H9 (cell line): ENCODE measurements at regions not wholly inside any gene's neighbourhood (a gene's known extent, or its start where the extent isn't known, plus 50 kb on each side); places are given as distances from the start of the nearest gene placed in this dataset.

Experiments used
- DNase-seq: peaks from one replicate; pipeline ENCODE4 v3.0.0-alpha.2; 2017
- H2AFZ ChIP-seq: one replicate; pipeline ENCODE4 v1.6.1; 2013; ENCODE audit warnings: mild to moderate bottlenecking, low read length, control low read depth, moderate library complexity
- H2AK5ac ChIP-seq: 2 replicates; pipeline ENCODE4 v1.6.1; 2013; ENCODE audit warnings: low read length, control low read depth, mixed read lengths; ENCODE audit not compliant: insufficient read length
- H2BK120ac ChIP-seq: one replicate; pipeline ENCODE4 v1.6.1; 2013; ENCODE audit warnings: low read depth, mild to moderate bottlenecking, low read length, control low read depth, inconsistent platforms; ENCODE audit not compliant: poor library complexity, severe bottlenecking
- H2BK12ac ChIP-seq: 2 replicates; pipeline ENCODE4 v1.6.1; 2013; ENCODE audit warnings: low read length, control low read depth, mixed read lengths, low read depth; ENCODE audit not compliant: insufficient read length
- H2BK15ac ChIP-seq: 2 replicates; pipeline ENCODE4 v1.6.1; 2013; ENCODE audit warnings: low read depth, low read length, control low read depth
- H2BK20ac ChIP-seq: one replicate; pipeline ENCODE4 v1.6.1; 2013; ENCODE audit warnings: low read depth, mild to moderate bottlenecking, low read length, control low read depth, inconsistent platforms; ENCODE audit not compliant: poor library complexity, severe bottlenecking
- H2BK5ac ChIP-seq: 2 replicates; pipeline ENCODE4 v1.6.1; 2013; ENCODE audit warnings: low read length, control low read depth, mixed read lengths; ENCODE audit not compliant: insufficient read length
- H3K14ac ChIP-seq: 2 replicates; pipeline ENCODE4 v1.6.1; 2013; ENCODE audit warnings: low read length, control low read depth; ENCODE audit not compliant: insufficient read depth
- H3K18ac ChIP-seq: 2 replicates; pipeline ENCODE4 v1.6.1; 2013; ENCODE audit warnings: low read depth, mild to moderate bottlenecking, mixed read lengths, low read length, control low read depth; ENCODE audit not compliant: insufficient read length
- H3K23ac ChIP-seq: 2 replicates; pipeline ENCODE4 v1.6.1; 2013; ENCODE audit warnings: low read length, control low read depth, mixed read lengths, low read depth; ENCODE audit not compliant: insufficient read length
- H3K23me2 ChIP-seq: 2 replicates; pipeline ENCODE4 v1.6.1; 2013; ENCODE audit warnings: low read depth, mild to moderate bottlenecking, mixed read lengths, low read length, control low read depth; ENCODE audit not compliant: insufficient read length, poor library complexity, severe bottlenecking
- H3K27ac ChIP-seq: 2 replicates; pipeline ENCODE4 v1.5.1; 2013; ENCODE audit warnings: low read length, control low read depth, mixed read lengths, low read depth; ENCODE audit not compliant: insufficient read length
- H3K27me3 ChIP-seq: 2 replicates; pipeline ENCODE4 v1.6.1; 2013; ENCODE audit warnings: low read length, control low read depth, inconsistent platforms; ENCODE audit not compliant: insufficient read depth
- H3K4ac ChIP-seq: 2 replicates; pipeline ENCODE4 v1.6.1; 2013; ENCODE audit warnings: low read depth, mild to moderate bottlenecking, control low read depth, inconsistent platforms, low read length, moderate library complexity
- H3K4me1 ChIP-seq: 2 replicates; pipeline ENCODE4 v1.6.1; 2013; ENCODE audit warnings: low read length, control low read depth, inconsistent platforms; ENCODE audit not compliant: insufficient read depth
- H3K4me2 ChIP-seq: 2 replicates; pipeline ENCODE4 v1.6.1; 2013; ENCODE audit warnings: low read length, control low read depth, mixed read lengths; ENCODE audit not compliant: insufficient read length, insufficient read depth
- H3K56ac ChIP-seq: 2 replicates; pipeline ENCODE4 v1.6.1; 2013; ENCODE audit warnings: low read depth, mild to moderate bottlenecking, mixed read lengths, low read length, control low read depth; ENCODE audit not compliant: insufficient read length
- H3K79me1 ChIP-seq: 2 replicates; pipeline ENCODE4 v1.6.1; 2013; ENCODE audit warnings: low read depth, mild to moderate bottlenecking, moderate library complexity, low read length, control low read depth, inconsistent platforms; ENCODE audit not compliant: insufficient read depth, poor library complexity, severe bottlenecking
- H3K79me2 ChIP-seq: 2 replicates; pipeline ENCODE4 v1.6.1; 2013; ENCODE audit warnings: low read length, control low read depth, inconsistent platforms; ENCODE audit not compliant: insufficient read depth
- H3K9ac ChIP-seq: 2 replicates; pipeline ENCODE4 v1.6.1; 2013; ENCODE audit warnings: low read length, control low read depth, mixed read lengths; ENCODE audit not compliant: insufficient read length; ENCODE audit errors: extremely low read depth
- H3K9me3 ChIP-seq: one replicate; pipeline ENCODE4 v1.6.1; 2013; ENCODE audit warnings: low read depth, low read length, inconsistent platforms; ENCODE audit not compliant: control insufficient read depth
- H3T11ph ChIP-seq: one replicate; pipeline ENCODE4 v1.6.1; 2013; ENCODE audit warnings: mild to moderate bottlenecking, low read length, control low read depth, inconsistent platforms
- H4K20me1 ChIP-seq: one replicate; pipeline ENCODE4 v1.6.1; 2013; ENCODE audit not compliant: control insufficient read depth, insufficient read length, insufficient read depth
- H4K5ac ChIP-seq: 2 replicates; pipeline ENCODE4 v1.6.1; 2013; ENCODE audit warnings: low read depth, mild to moderate bottlenecking, mixed read lengths, low read length, control low read depth; ENCODE audit not compliant: insufficient read length
- H4K8ac ChIP-seq: replicated peaks from 2 replicates; pipeline ENCODE4 v1.6.1; 2013; ENCODE audit warnings: low read length, control low read depth, mixed read lengths, low read depth; ENCODE audit not compliant: insufficient read length
- H4K91ac ChIP-seq: 2 replicates; pipeline ENCODE4 v1.6.1; 2013; ENCODE audit warnings: low read depth, mild to moderate bottlenecking, moderate library complexity, mixed read lengths, low read length, control low read depth; ENCODE audit not compliant: insufficient read length
- H3K27ac Mint-ChIP-seq, 3 experiments: 2 replicates in 2 of 3; 3 replicates in 1 of 3; pipeline ENCODE4 v1.8.0; 2020 to 2021; ENCODE audit warnings: mixed read lengths in 3 of 3, mild to moderate bottlenecking in 1 of 3, moderate library complexity in 1 of 3
- H3K27me3 Mint-ChIP-seq: 2 replicates; pipeline ENCODE4 v1.8.0; 2021; ENCODE audit warnings: low read depth, mild to moderate bottlenecking, moderate library complexity, mixed read lengths
- H3K36me3 Mint-ChIP-seq, 3 experiments: 2 replicates in 2 of 3; 3 replicates in 1 of 3; pipeline ENCODE4 v1.8.0; 2020 to 2021; ENCODE audit warnings: low read depth in 3 of 3, mixed read lengths in 3 of 3; ENCODE audit not compliant: insufficient read depth in 1 of 3
- H3K4me1 Mint-ChIP-seq, 2 experiments: 2 replicates each; pipeline ENCODE4 v1.8.0; 2020; ENCODE audit warnings: mixed read lengths in 2 of 2
- H3K4me3 Mint-ChIP-seq, 2 experiments: 2 replicates in 1 of 2; 3 replicates in 1 of 2; pipeline ENCODE4 v1.8.0; 2020 to 2021; ENCODE audit warnings: mild to moderate bottlenecking in 2 of 2, mixed read lengths in 2 of 2, moderate library complexity in 1 of 2
- H3K9me3 Mint-ChIP-seq, 2 experiments: 2 replicates in 1 of 2; 3 replicates in 1 of 2; pipeline ENCODE4 v1.8.0; 2020; ENCODE audit warnings: mild to moderate bottlenecking in 2 of 2, mixed read lengths in 2 of 2, moderate library complexity in 1 of 2
- CTCF ChIP-seq: fragments of 200-600 bp; sonication (generic); conservative IDR thresholded peaks from 3 replicates; pipeline ENCODE4 v1.8.0; 2021; ENCODE audit warnings: antibody characterized with exemption, mild to moderate bottlenecking
- WGBS: extraction: QIAGEN DNeasy Blood & Tissue Kit; methylation state at CpG from one replicate; pipeline ENCODE4 v1.1.7; 2013; ENCODE audit warnings: missing lambda C conversion rate, low lambda C conversion rate, mixed read lengths; ENCODE audit not compliant: insufficient read length; ENCODE audit errors: extremely low coverage; 5-methylcytosine and 5-hydroxymethylcytosine counted together

- H3K27me3 Mint-ChIP-seq = peaks cover 33% of the 10 kb centered on the region
Observed at GRCh38 chr20:60877071-60877857, 374.8 kb upstream of the CDH4 start.

More at GRCh38 chr20:60877071-60877857, 374.8 kb upstream of the CDH4 start:
- Histone ChIP-seq H2AK5ac (no peak overlapping the region), H3K4me2 (no peak overlapping the region), H3K18ac (no peak overlapping the region), H3K27ac (no peak overlapping the region), H3K23me2 (no peaks in the 10 kb centered on the region), H3K79me1 (no peaks in the 10 kb centered on the region), H3K9ac (no peak overlapping the region), H3K27me3 (no peaks in the 10 kb centered on the region; the same call in 1 of the 2 replicates), H4K20me1 (no peaks in the 10 kb centered on the region), H4K91ac (no peak overlapping the region), H2AFZ (no peak overlapping the region), H3K56ac (no peak overlapping the region), H3K79me2 (no peaks in the 10 kb centered on the region), H3K9me3 (no peaks in the 10 kb centered on the region), H3K4me1 (no peaks in the 10 kb centered on the region), H2BK20ac (no peak overlapping the region), H3K14ac (no peak overlapping the region), H4K8ac (no peak overlapping the region), H2BK120ac (no peak overlapping the region), H3K4ac (no peak overlapping the region), H2BK5ac (no peak overlapping the region), H3K23ac (no peak overlapping the region), H3T11ph (no peak overlapping the region), H2BK12ac (no peak overlapping the region), H2BK15ac (no peak overlapping the region), H4K5ac (no peak overlapping the region)
- Mint-ChIP-seq H3K9me3 (peaks cover 0 to 3% of the 10 kb centered on the region in 2 experiments; a peak in 1 of 5 replicates), H3K36me3 (no peaks in the 10 kb centered on the region; a peak in 2 of 7 replicates), H3K4me1 (peaks cover 0 to 6% of the 10 kb centered on the region in 2 experiments; a peak in 3 of 4 replicates), H3K27ac (no peak overlapping the region; a peak in 1 of 7 replicates), H3K4me3 (no peak overlapping the region)
- no CpG with 5 or more reads among the region's 14 CpGs for WGBS
- DNase-seq = no peak
- no peak for TF ChIP-seq CTCF
